ENCODE measurements at regions not wholly inside any gene's neighbourhood (a gene's known extent, or its start where the extent isn't known, plus 50 kb on each side); places are given as distances from the start of the nearest gene placed in this dataset.
A peak's percentile ranks its signal among the peaks of the same experiment; 100 is the strongest.

DNA sequence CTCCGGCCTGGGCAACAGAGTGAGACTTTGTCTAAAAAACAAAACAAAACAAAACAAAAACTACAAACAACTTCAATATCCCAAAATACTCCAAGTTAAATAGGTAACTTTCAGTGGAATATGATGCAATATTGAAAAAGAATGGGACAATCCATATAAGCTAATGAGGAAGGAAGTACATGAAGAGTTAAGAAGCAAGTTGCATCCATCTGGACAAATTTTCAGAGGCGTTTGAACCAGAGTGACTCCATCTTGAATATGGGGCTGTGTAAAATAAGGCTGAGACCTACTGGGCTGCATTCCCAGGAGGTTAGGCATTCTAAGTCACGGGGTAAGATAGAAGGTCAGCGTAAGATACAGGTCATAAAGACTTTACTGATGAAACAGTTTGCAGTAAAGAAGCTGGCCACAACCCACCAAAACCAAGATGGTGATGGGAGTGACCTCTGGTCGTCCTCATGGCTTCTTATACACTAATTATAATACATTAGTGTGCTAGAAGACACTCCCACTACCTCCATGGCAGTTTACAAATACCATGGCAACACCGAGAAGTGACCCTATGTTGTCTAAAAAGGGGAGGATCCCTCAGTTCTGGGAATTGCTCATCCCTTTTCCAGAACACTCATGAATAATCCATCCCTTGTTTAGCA, 58.1 kb upstream of the LCTL start (continued):
- TF ChIP-seq, protein P1, sequence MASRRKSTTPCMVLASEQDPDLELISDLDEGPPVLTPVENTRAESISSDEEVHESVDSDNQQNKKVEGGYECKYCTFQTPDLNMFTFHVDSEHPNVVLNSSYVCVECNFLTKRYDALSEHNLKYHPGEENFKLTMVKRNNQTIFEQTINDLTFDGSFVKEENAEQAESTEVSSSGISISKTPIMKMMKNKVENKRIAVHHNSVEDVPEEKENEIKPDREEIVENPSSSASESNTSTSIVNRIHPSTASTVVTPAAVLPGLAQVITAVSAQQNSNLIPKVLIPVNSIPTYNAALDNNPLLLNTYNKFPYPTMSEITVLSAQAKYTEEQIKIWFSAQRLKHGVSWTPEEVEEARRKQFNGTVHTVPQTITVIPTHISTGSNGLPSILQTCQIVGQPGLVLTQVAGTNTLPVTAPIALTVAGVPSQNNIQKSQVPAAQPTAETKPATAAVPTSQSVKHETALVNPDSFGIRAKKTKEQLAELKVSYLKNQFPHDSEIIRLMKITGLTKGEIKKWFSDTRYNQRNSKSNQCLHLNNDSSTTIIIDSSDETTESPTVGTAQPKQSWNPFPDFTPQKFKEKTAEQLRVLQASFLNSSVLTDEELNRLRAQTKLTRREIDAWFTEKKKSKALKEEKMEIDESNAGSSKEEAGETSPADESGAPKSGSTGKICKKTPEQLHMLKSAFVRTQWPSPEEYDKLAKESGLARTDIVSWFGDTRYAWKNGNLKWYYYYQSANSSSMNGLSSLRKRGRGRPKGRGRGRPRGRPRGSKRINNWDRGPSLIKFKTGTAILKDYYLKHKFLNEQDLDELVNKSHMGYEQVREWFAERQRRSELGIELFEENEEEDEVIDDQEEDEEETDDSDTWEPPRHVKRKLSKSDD (conservative IDR thresholded peaks at IDR 0.05; ENCODE audit: low read length), result 0 out of 2 replicates have a peak, but pooled peaks have one; percentile 20
- TF ChIP-seq ZNF184 (CRISPR knock-in tag; IDR thresholded peaks at IDR 0.05) (no peak), HDAC6 (IDR thresholded peaks at IDR 0.05; ENCODE audit: low read depth, low read length) (no peak), CHCHD3 (CRISPR knock-in tag; IDR thresholded peaks at IDR 0.05) (peak; percentile 92), E4F1 (CRISPR knock-in tag; IDR thresholded peaks at IDR 0.05; ENCODE audit: borderline replicate concordance) (peak; percentile 91), SLC30A9 (CRISPR knock-in tag; IDR thresholded peaks at IDR 0.05) (peak; percentile 95), ZNF696 (CRISPR knock-in tag; conservative IDR thresholded peaks at IDR 0.05) (peak; percentile 92), ZNF551 (CRISPR knock-in tag; IDR thresholded peaks at IDR 0.05) (peak; percentile 81), ZNF584 (CRISPR knock-in tag; IDR thresholded peaks at IDR 0.05; ENCODE audit: low read depth) (peak; percentile 100), CSDE1 (IDR thresholded peaks at IDR 0.05) (no peak; a peak in 1 of 4 replicates), ZNF740 (CRISPR knock-in tag; IDR thresholded peaks at IDR 0.05) (no peak), ZNF740 (tag; IDR thresholded peaks at IDR 0.05) (peak in 1 of 2 experiments; percentile 99; a peak in 2 of 4 replicates), NR2C2 (CRISPR knock-in tag; IDR thresholded peaks at IDR 0.05) (no peak), NR2C2 (tag; IDR thresholded peaks at IDR 0.05) (peak; percentile 92), RREB1 (CRISPR knock-in tag; IDR thresholded peaks at IDR 0.05) (peak; percentile 99), PURB (CRISPR knock-in tag; IDR thresholded peaks at IDR 0.05; ENCODE audit: low read depth) (no peak), STAT5A (IDR thresholded peaks at IDR 0.05; ENCODE audit: borderline replicate concordance, low read length) (peak; percentile 88)

All from K562 (cell line).